GM12878 (cell line): ENCODE measurements at regions not wholly inside any gene's neighbourhood (a gene's known extent, or its start where the extent isn't known, plus 50 kb on each side); places are given as distances from the start of the nearest gene placed in this dataset.

Experiments used
- ATAC-seq: fragments of 200-7000 bp; cut with Tn5 transposase; 3 replicates; pipeline ENCODE4 v1.9.1; 2020; ENCODE audit warnings: mild to moderate bottlenecking, moderate library complexity
- BruUV-seq: library from RNA; stranded (reverse); fragments of 400-500 nt; replicated peaks from 2 replicates; lab custom pipeline; 2021; lab: Mats Ljungman, UMichigan
- CTCF ChIA-PET: fragments of 300-600 bp; sonication (Branson Sonifier 250); formaldehyde crosslinking; extraction: SDS; loops from one replicate; lab custom pipeline; 2021; ENCODE audit warnings: inconsistent platforms; lab: Yijun Ruan, JAX
- POLR2A ChIA-PET: fragments of 350-600 bp; formaldehyde crosslinking; extraction: SDS; loops from one replicate; lab custom pipeline; 2021; ENCODE audit warnings: inconsistent platforms; lab: Charles Lee
- RAD21 ChIA-PET: fragments of 300-600 bp; sonication (Branson Sonifier 250); formaldehyde crosslinking; loops from one replicate; lab custom pipeline; 2023; ENCODE audit warnings: antibody characterized with exemption; ENCODE audit not compliant: unreplicated experiment; lab: Charles Lee
- SMC1A ChIA-PET: fragments of 300-600 bp; sonication (Branson Sonifier 250); formaldehyde crosslinking; loops from one replicate; lab custom pipeline; 2023; ENCODE audit not compliant: unreplicated experiment, uncharacterized antibody; lab: Charles Lee
- DNase-seq: peaks from one replicate; pipeline ENCODE4 v3.0.0-alpha.2; 2011; ENCODE audit warnings: low read depth, low spot score
- FAIRE-seq: peaks from 3 replicates; lab custom pipeline; 2011; peaks lifted over from hg19 to GRCh38; lab: Jason Lieb, UNC
- H2AFZ ChIP-seq: 2 replicates; pipeline ENCODE4 v1.6.0; 2011; ENCODE audit warnings: low read depth, low read length, control low read depth; ENCODE audit not compliant: control insufficient read depth
- H3K27ac ChIP-seq: 2 replicates; pipeline ENCODE4 v1.5.1; 2011; ENCODE audit warnings: control low read depth; ENCODE audit not compliant: control insufficient read depth, insufficient read depth
- H3K27me3 ChIP-seq, 2 experiments: replicated peaks in 1 of 2; 2 replicates each; pipeline versions ENCODE4 v1.6.0 to v1.6.1; 2011; ENCODE audit warnings: low read length in 1 of 2; ENCODE audit not compliant: control insufficient read depth in 2 of 2, insufficient read depth in 2 of 2
- H3K36me3 ChIP-seq, 2 experiments: 2 replicates each; pipeline ENCODE4 v1.5.1; 2011; ENCODE audit warnings: low read length in 1 of 2; ENCODE audit not compliant: control insufficient read depth in 2 of 2, insufficient read depth in 2 of 2
- H3K4me1 ChIP-seq: 2 replicates; pipeline ENCODE4 v1.6.1; 2011; ENCODE audit warnings: mild to moderate bottlenecking, low read length, moderate library complexity, mixed read lengths; ENCODE audit not compliant: control insufficient read depth, insufficient read depth
- H3K4me2 ChIP-seq: 2 replicates; pipeline ENCODE4 v1.6.0; 2011; ENCODE audit warnings: control low read depth; ENCODE audit not compliant: control insufficient read depth, insufficient read depth
- H3K4me3 ChIP-seq: fragments of 200-600 bp; sonication (generic); 2 replicates; pipeline ENCODE4 v1.5.1; 2016
- H3K79me2 ChIP-seq: 2 replicates; pipeline ENCODE4 v1.6.0; 2011; ENCODE audit warnings: low read length; ENCODE audit not compliant: control insufficient read depth, insufficient read depth
- H3K9ac ChIP-seq: 2 replicates; pipeline ENCODE4 v1.8.0; 2011; ENCODE audit warnings: low read length, control low read depth, mixed read lengths; ENCODE audit not compliant: control insufficient read depth, insufficient read depth
- H3K9me3 ChIP-seq: replicated peaks from 3 replicates; pipeline ENCODE4 v1.5.1; 2011; ENCODE audit warnings: mild to moderate bottlenecking, low read length; ENCODE audit not compliant: control insufficient read depth, insufficient read depth
- H4K20me1 ChIP-seq: 2 replicates; pipeline ENCODE4 v1.6.0; 2011; ENCODE audit not compliant: control insufficient read depth, insufficient read depth
- CHD4 ChIP-seq: fragments of 200-600 bp; sonication (generic); IDR thresholded peaks from 2 replicates; pipeline ENCODE4 v1.6.1; 2016; ENCODE audit warnings: mild to moderate bottlenecking
- FOXM1 ChIP-seq: IDR thresholded peaks from 2 replicates; pipeline ENCODE4 v1.6.1; 2012; ENCODE audit warnings: low read depth, mild to moderate bottlenecking, inconsistent platforms, low read length, moderate library complexity
- PML ChIP-seq: IDR thresholded peaks from 2 replicates; pipeline ENCODE4 v1.6.1; 2012; ENCODE audit warnings: low read length, inconsistent platforms
- RAD51 ChIP-seq: fragments of 450-650 bp; IDR thresholded peaks from 2 replicates; pipeline ENCODE4 v1.6.1; 2016; ENCODE audit warnings: moderate library complexity, mild to moderate bottlenecking, inconsistent platforms
- RBBP5 ChIP-seq: fragments of 200-600 bp; sonication (generic); conservative IDR thresholded peaks from 2 replicates; pipeline ENCODE4 v1.6.1; 2016
- RELA ChIP-seq: fragments of 450-650 bp; IDR thresholded peaks from 2 replicates; pipeline ENCODE4 v1.8.0; 2014; ENCODE audit warnings: borderline replicate concordance; ENCODE audit not compliant: partially characterized antibody
- TARDBP ChIP-seq: IDR thresholded peaks from 2 replicates; pipeline ENCODE4 v1.6.1; 2016; ENCODE audit warnings: borderline replicate concordance
- TBL1XR1 ChIP-seq: IDR thresholded peaks from 2 replicates; pipeline ENCODE4 v1.6.1; 2012; ENCODE audit warnings: low read depth, low read length, improper control_type of control experiment
- ZBTB4 ChIP-seq: fragments of 450-650 bp; formaldehyde crosslinking; IDR thresholded peaks from 2 replicates; pipeline ENCODE4 v1.4.0; 2022; ENCODE audit warnings: mild to moderate bottlenecking, moderate library complexity
- WGBS: methylation state at CpG from one replicate; pipeline ENCODE4 v1.1.6; 2016; ENCODE audit warnings: low lambda C conversion rate; ENCODE audit not compliant: insufficient replicate concordance, insufficient coverage; ENCODE audit errors: missing lambda C conversion rate; 5-methylcytosine and 5-hydroxymethylcytosine counted together
- in situ Hi-C: fragments of 300-500 bp; cut with MboI; formaldehyde crosslinking; loops from 9 replicates; pipeline ENCODE4 v1.14.3; 2018; ENCODE audit warnings: mixed read lengths
- intact Hi-C: fragments of 100-400 bp; cut with micrococcal nuclease; formaldehyde crosslinking; loops from one replicate; pipeline ENCODE4 v1.14.2; 2022; ENCODE audit not compliant: unreplicated experiment
- TF ChIP-seq, protein P1 (sequence below): fragments of 450-650 bp; IDR thresholded peaks from 2 replicates; pipeline ENCODE4 v1.6.1; 2017; ENCODE audit warnings: antibody characterized with exemption, mild to moderate bottlenecking, moderate library complexity

GRCh38 chr2:191552066-191552465 is 125.9 kb upstream of the NABP1 start:
- intact Hi-C loops, result loop anchor here (10.0 kb wide), 1 partner anchor 733 kb away; no protein-coding TSS in a partner anchor
- no peak overlapping the region for H3K4me3 ChIP-seq
- H3K4me2 ChIP-seq, result no peak overlapping the region
- in situ Hi-C loops, result loop anchor here (5.0 kb wide), 1 partner anchor 610 kb away; no protein-coding TSS in a partner anchor
- H3K27me3 ChIP-seq, result no peaks in the 10 kb centered on the region; a peak in 1 of 4 replicates
- BruUV-seq, result no TSS peak
- no peaks in the 10 kb centered on the region for H3K79me2 ChIP-seq
- no peak for ATAC-seq
- no peak overlapping the region for H3K9ac ChIP-seq
- no peak for FAIRE-seq
- ChIA-PET CTCF (interaction anchor here (0.7 to 7.3 kb wide), 10 partner anchors 8 to 611 kb away, joined by 3 to 62 read pairs (median 6); no protein-coding TSS in a partner anchor), RAD21 (interaction anchor here (0.8 to 4.5 kb wide), 4 partner anchors 260 to 611 kb away, joined by 3 to 34 read pairs (median 7); no protein-coding TSS in a partner anchor), POLR2A (no interaction called here), SMC1A (interaction anchor here (0.7 to 7.3 kb wide), 6 partner anchors 8 to 501 kb away, joined by 3 to 45 read pairs (median 6); no protein-coding TSS in a partner anchor)
- DNase-seq, result no peak
- H3K9me3 ChIP-seq, result no peaks in the 10 kb centered on the region
- 45% methylated on average over 6 of the region's 6 CpGs for WGBS
- no peak overlapping the region for H2AFZ ChIP-seq
- no peaks in the 10 kb centered on the region for H4K20me1 ChIP-seq
- H3K36me3 ChIP-seq, result no peaks in the 10 kb centered on the region
- no peaks in the 10 kb centered on the region for H3K4me1 ChIP-seq
- no peak overlapping the region for H3K27ac ChIP-seq
- TF ChIP-seq RELA (no peak), RBBP5 (no peak), TBL1XR1 (no peak), CHD4 (no peak), PML (no peak), ZBTB4 (CRISPR knock-in tag) (no peak), FOXM1 (no peak), RAD51 (no peak), TARDBP (no peak)
- TF ChIP-seq, protein P1, sequence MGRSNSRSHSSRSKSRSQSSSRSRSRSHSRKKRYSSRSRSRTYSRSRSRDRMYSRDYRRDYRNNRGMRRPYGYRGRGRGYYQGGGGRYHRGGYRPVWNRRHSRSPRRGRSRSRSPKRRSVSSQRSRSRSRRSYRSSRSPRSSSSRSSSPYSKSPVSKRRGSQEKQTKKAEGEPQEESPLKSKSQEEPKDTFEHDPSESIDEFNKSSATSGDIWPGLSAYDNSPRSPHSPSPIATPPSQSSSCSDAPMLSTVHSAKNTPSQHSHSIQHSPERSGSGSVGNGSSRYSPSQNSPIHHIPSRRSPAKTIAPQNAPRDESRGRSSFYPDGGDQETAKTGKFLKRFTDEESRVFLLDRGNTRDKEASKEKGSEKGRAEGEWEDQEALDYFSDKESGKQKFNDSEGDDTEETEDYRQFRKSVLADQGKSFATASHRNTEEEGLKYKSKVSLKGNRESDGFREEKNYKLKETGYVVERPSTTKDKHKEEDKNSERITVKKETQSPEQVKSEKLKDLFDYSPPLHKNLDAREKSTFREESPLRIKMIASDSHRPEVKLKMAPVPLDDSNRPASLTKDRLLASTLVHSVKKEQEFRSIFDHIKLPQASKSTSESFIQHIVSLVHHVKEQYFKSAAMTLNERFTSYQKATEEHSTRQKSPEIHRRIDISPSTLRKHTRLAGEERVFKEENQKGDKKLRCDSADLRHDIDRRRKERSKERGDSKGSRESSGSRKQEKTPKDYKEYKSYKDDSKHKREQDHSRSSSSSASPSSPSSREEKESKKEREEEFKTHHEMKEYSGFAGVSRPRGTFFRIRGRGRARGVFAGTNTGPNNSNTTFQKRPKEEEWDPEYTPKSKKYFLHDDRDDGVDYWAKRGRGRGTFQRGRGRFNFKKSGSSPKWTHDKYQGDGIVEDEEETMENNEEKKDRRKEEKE, result no peak
